ENCODE measurements at regions not wholly inside any gene's neighbourhood (a gene's known extent, or its start where the extent isn't known, plus 50 kb on each side); places are given as distances from the start of the nearest gene placed in this dataset.

DNA sequence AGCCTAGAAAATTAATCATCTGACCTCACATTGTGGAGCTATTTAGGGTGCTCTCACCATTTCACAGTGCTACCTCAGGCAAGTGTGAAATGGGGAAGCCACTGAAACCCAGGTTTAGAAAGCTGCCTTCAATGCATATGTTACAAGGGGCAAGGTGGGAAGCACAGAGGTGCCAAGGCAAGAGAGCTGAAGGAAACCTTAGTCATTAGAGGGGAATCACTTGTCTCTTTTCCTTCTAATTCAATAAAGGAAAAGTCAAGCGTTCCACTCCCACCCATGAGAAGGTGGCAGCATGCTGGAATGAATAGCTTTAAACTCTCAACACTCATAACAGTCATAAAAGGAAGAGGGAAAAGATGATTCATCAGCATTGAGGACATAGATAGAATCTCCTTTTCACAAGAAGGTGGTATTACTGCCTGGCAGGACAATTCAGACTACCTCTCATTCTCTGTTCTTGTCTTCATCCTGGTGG lies 251.9 kb upstream of the IRAK1BP1 start (continued):
- TF ChIP-seq RBM14 (IDR thresholded peaks at IDR 0.05; ENCODE audit: borderline replicate concordance, insufficient read depth, low read depth, low read length) (no peak), PHF20 (IDR thresholded peaks at IDR 0.05; ENCODE audit: partially characterized antibody) (no peak)

GRCh38 chr6:78618970-78619369 lies 248.4 kb upstream of the IRAK1BP1 start:
- Histone ChIP-seq H3K79me2 (ENCODE audit: control insufficient read depth, insufficient read depth, low read length) (no peaks in the 10 kb centered on the region), H3K9me1 (ENCODE audit: control insufficient read depth, insufficient read depth, low read length) (no peaks in the 10 kb centered on the region), H3K4me3 (no peak overlapping the region), H3K27me3 (ENCODE audit: control insufficient read depth in 2 of 2, insufficient read depth in 2 of 2, low read length in 2 of 2) (no peaks in the 10 kb centered on the region), H2AFZ (ENCODE audit: low read depth, low read length) (no peak overlapping the region), H4K20me1 (replicated peaks; ENCODE audit: control insufficient read depth, insufficient read depth, low read length) (no peaks in the 10 kb centered on the region), H3K9ac (ENCODE audit: insufficient read depth in 1 of 2, low read depth in 2 of 2, low read length in 2 of 2) (no peak overlapping the region), H3K36me3 (ENCODE audit: control insufficient read depth, insufficient read depth, low read length) (no peaks in the 10 kb centered on the region), H3K4me1 (replicated peaks in 1 of 2; ENCODE audit: control insufficient read depth in 2 of 2, insufficient read depth in 2 of 2, low read length in 2 of 2) (no peaks in the 10 kb centered on the region), H3K27ac (ENCODE audit: extremely low read depth, low read depth, low read length) (no peak overlapping the region), H3K9me3 (replicated peaks; ENCODE audit: control insufficient read depth, insufficient read depth, low read depth, low read length) (no peaks in the 10 kb centered on the region), H3K4me2 (ENCODE audit: insufficient read depth, low read length) (no peak overlapping the region)
- no peak for TF ChIP-seq SRSF9 (IDR thresholded peaks at IDR 0.05; ENCODE audit: borderline replicate concordance, low read depth, low read length)
- TF ChIP-seq EP300 (IDR thresholded peaks at IDR 0.05; ENCODE audit: low read length): no peak
- no peak for TF ChIP-seq FUS (optimal IDR thresholded peaks at IDR 0.05; ENCODE audit: low read depth, low read length)
- no peak for TF ChIP-seq HIVEP1 (CRISPR knock-in tag; IDR thresholded peaks at IDR 0.05)
- no peak for TF ChIP-seq SNRNP70 (optimal IDR thresholded peaks at IDR 0.05; ENCODE audit: low read depth, low read length)
- TF ChIP-seq, protein P1, sequence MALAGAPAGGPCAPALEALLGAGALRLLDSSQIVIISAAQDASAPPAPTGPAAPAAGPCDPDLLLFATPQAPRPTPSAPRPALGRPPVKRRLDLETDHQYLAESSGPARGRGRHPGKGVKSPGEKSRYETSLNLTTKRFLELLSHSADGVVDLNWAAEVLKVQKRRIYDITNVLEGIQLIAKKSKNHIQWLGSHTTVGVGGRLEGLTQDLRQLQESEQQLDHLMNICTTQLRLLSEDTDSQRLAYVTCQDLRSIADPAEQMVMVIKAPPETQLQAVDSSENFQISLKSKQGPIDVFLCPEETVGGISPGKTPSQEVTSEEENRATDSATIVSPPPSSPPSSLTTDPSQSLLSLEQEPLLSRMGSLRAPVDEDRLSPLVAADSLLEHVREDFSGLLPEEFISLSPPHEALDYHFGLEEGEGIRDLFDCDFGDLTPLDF (CRISPR knock-in tag; IDR thresholded peaks at IDR 0.05): no peak
- no peak for TF ChIP-seq CBX3 (IDR thresholded peaks at IDR 0.05; ENCODE audit: borderline replicate concordance in 1 of 2, low read length in 2 of 2)
- TF ChIP-seq PTBP1 (IDR thresholded peaks at IDR 0.05; ENCODE audit: low read depth, low read length): no peak
- no peak for TF ChIP-seq NBN (IDR thresholded peaks at IDR 0.05; ENCODE audit: low read depth)
- no peak for TF ChIP-seq RB1 (IDR thresholded peaks at IDR 0.05; ENCODE audit: low read depth)
- TF ChIP-seq PRPF4 (IDR thresholded peaks at IDR 0.05; ENCODE audit: insufficient read depth, low read depth, low read length, poor library complexity, severe bottlenecking): no peak
- no peak for TF ChIP-seq HINFP (tag; conservative IDR thresholded peaks at IDR 0.05; ENCODE audit: low read depth)
- TF ChIP-seq SIX5 (IDR thresholded peaks at IDR 0.05; ENCODE audit: borderline replicate concordance in 1 of 2, insufficient read depth in 1 of 2, low read depth in 1 of 2, low read length in 2 of 2): no peak
- no peak for TF ChIP-seq ADNP (tag; IDR thresholded peaks at IDR 0.05)
- TF ChIP-seq E2F5 (CRISPR knock-in tag; IDR thresholded peaks at IDR 0.05): no peak
- intact Hi-C loops (cut with micrococcal nuclease) (no loop called here), in situ Hi-C loops (cut with MboI) (no loop called here)
- DNase-seq (ENCODE audit: extremely low read depth in 1 of 4, low spot score in 3 of 4) (no peak), FAIRE-seq (no peak), ATAC-seq (no peak)
- ChIA-PET CTCF (ENCODE audit: low intra/inter-chr PET ratio) (no interaction called here), POLR2A (no interaction called here)
- 0% methylated on average over 2 of the region's 2 CpGs for WGBS (ENCODE audit: insufficient coverage, low coverage, missing lambda C conversion rate)
- no TSS peak for BruUV-seq (replicated peaks)

Measured in K562 (cell line).